ENCODE measurements at regions not wholly inside any gene's neighbourhood (a gene's known extent, or its start where the extent isn't known, plus 50 kb on each side); places are given as distances from the start of the nearest gene placed in this dataset.

- no peak for TF ChIP-seq CTCF (IDR thresholded peaks at IDR 0.05)
- no peak for TF ChIP-seq POLR2A (IDR thresholded peaks at IDR 0.05)
- no peak for TF ChIP-seq EP300 (IDR thresholded peaks at IDR 0.05)
- TF ChIP-seq POLR2AphosphoS5 (IDR thresholded peaks at IDR 0.05) = no peak
Observed at GRCh38 chr10:91080776-91081175, 139.7 kb upstream of the PCGF5 start.
